Left ventricle myocardium inferior (tissue), 1 donor: ENCODE measurements at regions not wholly inside any gene's neighbourhood (a gene's known extent, or its start where the extent isn't known, plus 50 kb on each side); places are given as distances from the start of the nearest gene placed in this dataset.

Experiments used
- DNase-seq: peaks from one replicate; pipeline ENCODE4 v3.0.0-alpha.2; 2020
- H3K27ac ChIP-seq: fragments of 200-600 bp; replicated peaks from 2 replicates; pipeline ENCODE4 v1.8.0; 2021
- H3K27me3 ChIP-seq: fragments of 200-600 bp; 2 replicates; pipeline ENCODE4 v1.8.0; 2021; ENCODE audit warnings: low read depth
- H3K36me3 ChIP-seq: fragments of 200-600 bp; 2 replicates; pipeline ENCODE4 v1.8.0; 2021
- H3K4me1 ChIP-seq: fragments of 200-600 bp; 2 replicates; pipeline ENCODE4 v1.8.0; 2021
- H3K4me3 ChIP-seq: fragments of 200-600 bp; 2 replicates; pipeline ENCODE4 v1.8.0; 2021; ENCODE audit warnings: mild to moderate bottlenecking, moderate library complexity
- H3K9me3 ChIP-seq: fragments of 200-600 bp; replicated peaks from 2 replicates; pipeline ENCODE4 v1.8.0; 2021
- intact Hi-C: fragments of 100-400 bp; cut with micrococcal nuclease; formaldehyde crosslinking; loops from one replicate; pipeline ENCODE4 v1.11.0; 2022
- TF ChIP-seq, protein P1 (sequence below): fragments of 200-600 bp; IDR thresholded peaks from 2 replicates; pipeline ENCODE4 v1.8.0; 2021; ENCODE audit warnings: antibody characterized with exemption, mild to moderate bottlenecking, borderline replicate concordance
- donor health status: DM: no; HTN: yes; CAD: no; lungs with severe emphysema.

GRCh38 chr7:17485368-17485767 lies 186.9 kb downstream of the AHR start:
- H3K4me1 ChIP-seq = no peaks in the 10 kb centered on the region
- TF ChIP-seq, protein P1, sequence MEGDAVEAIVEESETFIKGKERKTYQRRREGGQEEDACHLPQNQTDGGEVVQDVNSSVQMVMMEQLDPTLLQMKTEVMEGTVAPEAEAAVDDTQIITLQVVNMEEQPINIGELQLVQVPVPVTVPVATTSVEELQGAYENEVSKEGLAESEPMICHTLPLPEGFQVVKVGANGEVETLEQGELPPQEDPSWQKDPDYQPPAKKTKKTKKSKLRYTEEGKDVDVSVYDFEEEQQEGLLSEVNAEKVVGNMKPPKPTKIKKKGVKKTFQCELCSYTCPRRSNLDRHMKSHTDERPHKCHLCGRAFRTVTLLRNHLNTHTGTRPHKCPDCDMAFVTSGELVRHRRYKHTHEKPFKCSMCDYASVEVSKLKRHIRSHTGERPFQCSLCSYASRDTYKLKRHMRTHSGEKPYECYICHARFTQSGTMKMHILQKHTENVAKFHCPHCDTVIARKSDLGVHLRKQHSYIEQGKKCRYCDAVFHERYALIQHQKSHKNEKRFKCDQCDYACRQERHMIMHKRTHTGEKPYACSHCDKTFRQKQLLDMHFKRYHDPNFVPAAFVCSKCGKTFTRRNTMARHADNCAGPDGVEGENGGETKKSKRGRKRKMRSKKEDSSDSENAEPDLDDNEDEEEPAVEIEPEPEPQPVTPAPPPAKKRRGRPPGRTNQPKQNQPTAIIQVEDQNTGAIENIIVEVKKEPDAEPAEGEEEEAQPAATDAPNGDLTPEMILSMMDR = no peak

DNA sequence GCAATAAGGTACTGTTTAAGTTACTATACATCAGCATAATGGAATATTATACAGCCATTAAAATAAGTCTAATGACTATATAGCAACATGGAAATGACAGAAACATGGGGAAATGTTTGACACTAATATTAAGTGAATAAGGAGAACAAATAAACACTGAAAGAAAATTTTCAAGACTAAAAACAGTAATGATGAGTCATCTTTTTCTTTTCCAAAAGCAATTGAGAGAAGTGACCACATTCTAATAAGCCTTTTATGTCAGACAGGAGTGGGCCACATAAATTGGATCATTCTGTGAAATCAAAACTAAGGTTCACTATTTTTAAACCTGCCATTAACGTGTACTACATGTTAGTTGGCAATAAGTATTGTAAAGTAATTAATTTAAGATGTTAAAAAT lies 187.5 kb downstream of the AHR start:
- TF ChIP-seq, protein P1 = no peak
- H3K4me3 ChIP-seq = no peak overlapping the region
- H3K4me1 ChIP-seq = no peaks in the 10 kb centered on the region
- H3K9me3 ChIP-seq = no peaks in the 10 kb centered on the region
- no peaks in the 10 kb centered on the region for H3K36me3 ChIP-seq
- DNase-seq = no peak
- no peak overlapping the region for H3K27ac ChIP-seq
- H3K27me3 ChIP-seq = no peaks in the 10 kb centered on the region
- intact Hi-C loops = no loop called here

More at GRCh38 chr7:17485368-17485767, 186.9 kb downstream of the AHR start:
- Histone ChIP-seq H3K4me3 (no peak overlapping the region), H3K36me3 (no peaks in the 10 kb centered on the region), H3K27ac (no peak overlapping the region), H3K9me3 (no peaks in the 10 kb centered on the region), H3K27me3 (no peaks in the 10 kb centered on the region)
- DNase-seq = no peak
- intact Hi-C loops = no loop called here

DNA sequence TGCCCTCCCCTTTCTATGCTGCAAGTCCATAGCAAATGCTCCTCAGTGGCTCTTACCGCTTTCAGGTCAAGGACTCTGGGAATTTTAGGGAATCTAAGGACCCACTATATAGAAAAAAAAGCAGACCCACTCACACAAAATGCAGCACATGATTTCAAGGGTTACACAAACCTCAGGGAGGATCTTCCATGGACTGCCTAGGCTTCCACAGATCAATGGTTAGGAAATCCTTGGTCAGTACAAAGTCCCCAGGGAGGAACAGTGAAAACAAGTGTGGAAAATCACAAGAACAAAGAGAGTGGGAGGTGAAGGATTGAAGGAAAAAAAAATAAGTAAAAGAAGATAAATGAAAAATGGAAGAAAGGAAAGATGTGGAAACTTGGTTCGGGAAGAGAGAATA lies 188.4 kb downstream of the AHR start:
- TF ChIP-seq, protein P1 = no peak
- Histone ChIP-seq H3K27ac (no peak overlapping the region), H3K27me3 (no peaks in the 10 kb centered on the region), H3K36me3 (no peaks in the 10 kb centered on the region), H3K9me3 (no peaks in the 10 kb centered on the region), H3K4me3 (no peak overlapping the region), H3K4me1 (no peaks in the 10 kb centered on the region)
- DNase-seq = no peak
- intact Hi-C loops = no loop called here

GRCh38 chr7:17487343-17487742 lies 188.9 kb downstream of the AHR start:
- Histone ChIP-seq H3K4me1 (no peaks in the 10 kb centered on the region), H3K27me3 (no peaks in the 10 kb centered on the region), H3K4me3 (no peak overlapping the region), H3K27ac (no peak overlapping the region), H3K36me3 (no peaks in the 10 kb centered on the region), H3K9me3 (no peaks in the 10 kb centered on the region)
- no peak for DNase-seq
- intact Hi-C loops = no loop called here
- TF ChIP-seq, protein P1 = no peak

- intact Hi-C loops = no loop called here
- TF ChIP-seq, protein P1 = no peak
- no peaks in the 10 kb centered on the region for H3K36me3 ChIP-seq
- H3K27ac ChIP-seq = no peak overlapping the region
- no peak for DNase-seq
- no peaks in the 10 kb centered on the region for H3K9me3 ChIP-seq
- no peaks in the 10 kb centered on the region for H3K27me3 ChIP-seq
- no peaks in the 10 kb centered on the region for H3K4me1 ChIP-seq
- no peak overlapping the region for H3K4me3 ChIP-seq
Measured at GRCh38 chr7:17488829-17489228, 190.4 kb downstream of the AHR start.

GRCh38 chr7:17489961-17490360 lies 191.5 kb downstream of the AHR start:
- DNase-seq = no peak
- H3K9me3 ChIP-seq = no peaks in the 10 kb centered on the region
- TF ChIP-seq, protein P1 = no peak
- no peaks in the 10 kb centered on the region for H3K36me3 ChIP-seq
- intact Hi-C loops = no loop called here
- H3K27me3 ChIP-seq = no peaks in the 10 kb centered on the region
- no peak overlapping the region for H3K27ac ChIP-seq
- H3K4me3 ChIP-seq = no peak overlapping the region
- no peaks in the 10 kb centered on the region for H3K4me1 ChIP-seq
